ENCODE measurements at regions not wholly inside any gene's neighbourhood (a gene's known extent, or its start where the extent isn't known, plus 50 kb on each side); places are given as distances from the start of the nearest gene placed in this dataset.

GRCh38 chr3:68228856-68229255 lies 574.4 kb upstream of the SUCLG2 start:
- TF ChIP-seq POLR2A (IDR thresholded peaks at IDR 0.05): no peak
- TF ChIP-seq, protein P1, sequence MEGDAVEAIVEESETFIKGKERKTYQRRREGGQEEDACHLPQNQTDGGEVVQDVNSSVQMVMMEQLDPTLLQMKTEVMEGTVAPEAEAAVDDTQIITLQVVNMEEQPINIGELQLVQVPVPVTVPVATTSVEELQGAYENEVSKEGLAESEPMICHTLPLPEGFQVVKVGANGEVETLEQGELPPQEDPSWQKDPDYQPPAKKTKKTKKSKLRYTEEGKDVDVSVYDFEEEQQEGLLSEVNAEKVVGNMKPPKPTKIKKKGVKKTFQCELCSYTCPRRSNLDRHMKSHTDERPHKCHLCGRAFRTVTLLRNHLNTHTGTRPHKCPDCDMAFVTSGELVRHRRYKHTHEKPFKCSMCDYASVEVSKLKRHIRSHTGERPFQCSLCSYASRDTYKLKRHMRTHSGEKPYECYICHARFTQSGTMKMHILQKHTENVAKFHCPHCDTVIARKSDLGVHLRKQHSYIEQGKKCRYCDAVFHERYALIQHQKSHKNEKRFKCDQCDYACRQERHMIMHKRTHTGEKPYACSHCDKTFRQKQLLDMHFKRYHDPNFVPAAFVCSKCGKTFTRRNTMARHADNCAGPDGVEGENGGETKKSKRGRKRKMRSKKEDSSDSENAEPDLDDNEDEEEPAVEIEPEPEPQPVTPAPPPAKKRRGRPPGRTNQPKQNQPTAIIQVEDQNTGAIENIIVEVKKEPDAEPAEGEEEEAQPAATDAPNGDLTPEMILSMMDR (IDR thresholded peaks at IDR 0.05): no peak

Measured in sigmoid colon (tissue), 3 donors.